ENCODE measurements at regions not wholly inside any gene's neighbourhood (a gene's known extent, or its start where the extent isn't known, plus 50 kb on each side); places are given as distances from the start of the nearest gene placed in this dataset.

GRCh38 chr14:98167275-98167674 lies 1104.7 kb downstream of the BCL11B start:
- TF ChIP-seq, protein P1, sequence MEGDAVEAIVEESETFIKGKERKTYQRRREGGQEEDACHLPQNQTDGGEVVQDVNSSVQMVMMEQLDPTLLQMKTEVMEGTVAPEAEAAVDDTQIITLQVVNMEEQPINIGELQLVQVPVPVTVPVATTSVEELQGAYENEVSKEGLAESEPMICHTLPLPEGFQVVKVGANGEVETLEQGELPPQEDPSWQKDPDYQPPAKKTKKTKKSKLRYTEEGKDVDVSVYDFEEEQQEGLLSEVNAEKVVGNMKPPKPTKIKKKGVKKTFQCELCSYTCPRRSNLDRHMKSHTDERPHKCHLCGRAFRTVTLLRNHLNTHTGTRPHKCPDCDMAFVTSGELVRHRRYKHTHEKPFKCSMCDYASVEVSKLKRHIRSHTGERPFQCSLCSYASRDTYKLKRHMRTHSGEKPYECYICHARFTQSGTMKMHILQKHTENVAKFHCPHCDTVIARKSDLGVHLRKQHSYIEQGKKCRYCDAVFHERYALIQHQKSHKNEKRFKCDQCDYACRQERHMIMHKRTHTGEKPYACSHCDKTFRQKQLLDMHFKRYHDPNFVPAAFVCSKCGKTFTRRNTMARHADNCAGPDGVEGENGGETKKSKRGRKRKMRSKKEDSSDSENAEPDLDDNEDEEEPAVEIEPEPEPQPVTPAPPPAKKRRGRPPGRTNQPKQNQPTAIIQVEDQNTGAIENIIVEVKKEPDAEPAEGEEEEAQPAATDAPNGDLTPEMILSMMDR (conservative IDR thresholded peaks at IDR 0.05 in 1 of 2, IDR thresholded peaks at IDR 0.05 in 1 of 2; ENCODE audit: extremely low read depth in 1 of 2, insufficient read depth in 1 of 2, low read depth in 1 of 2, low read length in 2 of 2), result no peak
- TF ChIP-seq EZH2 (IDR thresholded peaks at IDR 0.05; ENCODE audit: borderline replicate concordance, low read length), result no peak

All from mammary epithelial cell (primary cell).